H1 (cell line): ENCODE measurements at regions not wholly inside any gene's neighbourhood (a gene's known extent, or its start where the extent isn't known, plus 50 kb on each side); places are given as distances from the start of the nearest gene placed in this dataset.

ENCODE experiments used
- CTCF ChIA-PET: fragments of 300-600 bp; sonication (Branson Sonifier 250); formaldehyde crosslinking; loops from one replicate; lab custom pipeline; 2021; ENCODE audit not compliant: partially characterized antibody; lab: Charles Lee
- POLR2A ChIA-PET: fragments of 300-600 bp; sonication (Branson Sonifier 250); formaldehyde crosslinking; loops from one replicate; lab custom pipeline; 2021; ENCODE audit warnings: inconsistent platforms; ENCODE audit not compliant: partially characterized antibody; lab: Charles Lee
- DNase-seq, 2 experiments: peaks; one replicate each; pipeline versions ENCODE4 v3.0.0 to v3.0.0-alpha.2; 2010 to 2022; ENCODE audit warnings: low spot score in 2 of 2, low read depth in 1 of 2, mixed read lengths in 1 of 2
- FAIRE-seq: peaks from 2 replicates; lab custom pipeline; 2011; peaks lifted over from hg19 to GRCh38; lab: Jason Lieb, UNC
- H2AFZ ChIP-seq: 2 replicates; pipeline ENCODE4 v1.8.1; 2012; ENCODE audit warnings: low read length, inconsistent platforms
- H2AK5ac ChIP-seq: 2 replicates; pipeline ENCODE4 v1.6.1; 2013; ENCODE audit warnings: low read depth, low read length
- H2BK120ac ChIP-seq: replicated peaks from 2 replicates; pipeline ENCODE3; 2013; ENCODE audit warnings: low read depth, low read length, inconsistent platforms
- H2BK12ac ChIP-seq: 2 replicates; pipeline ENCODE4 v1.6.1; 2013; ENCODE audit warnings: low read depth, low read length
- H2BK15ac ChIP-seq: 2 replicates; pipeline ENCODE4 v1.6.1; 2013; ENCODE audit warnings: low read length
- H2BK20ac ChIP-seq: 2 replicates; pipeline ENCODE4 v1.6.1; 2013; ENCODE audit warnings: low read length
- H2BK5ac ChIP-seq: 2 replicates; pipeline ENCODE4 v1.6.1; 2013; ENCODE audit warnings: low read depth, low read length
- H3K14ac ChIP-seq: 2 replicates; pipeline ENCODE4 v1.6.1; 2013; ENCODE audit warnings: inconsistent platforms; ENCODE audit not compliant: insufficient read length
- H3K18ac ChIP-seq: 2 replicates; pipeline ENCODE4 v1.6.1; 2013; ENCODE audit warnings: low read length; ENCODE audit errors: extremely low read depth
- H3K23ac ChIP-seq: 2 replicates; pipeline ENCODE4 v1.6.1; 2013; ENCODE audit warnings: inconsistent platforms; ENCODE audit not compliant: insufficient read length
- H3K23me2 ChIP-seq: 2 replicates; pipeline ENCODE4 v1.6.1; 2013; ENCODE audit warnings: low read depth, low read length
- H3K27ac ChIP-seq: 2 replicates; pipeline ENCODE4 v1.6.1; 2011; ENCODE audit warnings: low read depth, low read length, inconsistent platforms
- H3K27me3 ChIP-seq, 4 experiments: replicated peaks in 1 of 4; 1 replicate in 1 of 4; 2 replicates in 3 of 4; pipeline versions ENCODE4 v1.6.1 to v1.8.1; 2011 to 2013; ENCODE audit warnings: low read length in 3 of 4, mild to moderate bottlenecking in 3 of 4, inconsistent platforms in 2 of 4, mixed read lengths in 2 of 4, moderate library complexity in 1 of 4; ENCODE audit not compliant: control insufficient read depth in 3 of 4, insufficient read depth in 3 of 4; ENCODE audit errors: extremely low read depth in 1 of 4
- H3K36me3 ChIP-seq, 4 experiments: 2 replicates each; pipeline versions ENCODE4 v1.6.1 to v1.8.1; 2011 to 2013; ENCODE audit warnings: mild to moderate bottlenecking in 4 of 4, low read length in 3 of 4, moderate library complexity in 2 of 4, control low read depth in 1 of 4, inconsistent platforms in 1 of 4; ENCODE audit not compliant: insufficient read depth in 4 of 4, control insufficient read depth in 2 of 4
- H3K4ac ChIP-seq: replicated peaks from 2 replicates; pipeline ENCODE3; 2013; ENCODE audit warnings: low read length, low read depth, mixed read lengths, inconsistent platforms; ENCODE audit not compliant: insufficient read length
- H3K4me1 ChIP-seq, 4 experiments: replicated peaks in 1 of 4; 1 replicate in 1 of 4; 2 replicates in 3 of 4; pipeline versions ENCODE4 v1.6.1 to v1.8.1; 2011 to 2013; ENCODE audit warnings: low read length in 3 of 4, inconsistent platforms in 2 of 4, mixed read lengths in 1 of 4; ENCODE audit not compliant: insufficient read depth in 4 of 4, control insufficient read depth in 3 of 4
- H3K4me2 ChIP-seq, 2 experiments: 2 replicates each; pipeline versions ENCODE4 v1.6.1 to v1.8.1; 2011 to 2013; ENCODE audit warnings: low read depth in 2 of 2, low read length in 2 of 2, control low read depth in 1 of 2, inconsistent platforms in 1 of 2, mild to moderate bottlenecking in 1 of 2; ENCODE audit not compliant: insufficient read depth in 1 of 2
- H3K4me3 ChIP-seq, 4 experiments: fragments of 200-600, 300-600 bp in 1 of 4; sonication (generic), shearing (Covaris generic), sonication (Bioruptor Twin) in 1 of 4; 2 replicates each; pipeline versions ENCODE4 v1.5.1 to v1.8.1; 2011 to 2016; ENCODE audit warnings: low read length in 4 of 4, low read depth in 3 of 4, control low read depth in 2 of 4, inconsistent platforms in 2 of 4, mild to moderate bottlenecking in 2 of 4, mixed read lengths in 1 of 4, moderate library complexity in 1 of 4; ENCODE audit not compliant: insufficient read depth in 2 of 4; ENCODE audit errors: extremely low read depth in 1 of 4
- H3K56ac ChIP-seq: replicated peaks from 2 replicates; pipeline ENCODE3; 2013; ENCODE audit warnings: low read depth, mild to moderate bottlenecking, mixed read lengths, low read length, inconsistent platforms; ENCODE audit not compliant: insufficient read length
- H3K79me1 ChIP-seq: 2 replicates; pipeline ENCODE4 v1.6.1; 2013; ENCODE audit warnings: low read depth, low read length, control low read depth
- H3K79me2 ChIP-seq, 2 experiments: 2 replicates each; pipeline versions ENCODE4 v1.6.1 to v1.8.1; 2012 to 2013; ENCODE audit warnings: low read length in 2 of 2, mild to moderate bottlenecking in 2 of 2, inconsistent platforms in 1 of 2; ENCODE audit not compliant: insufficient read depth in 2 of 2, control insufficient read depth in 1 of 2
- H3K9ac ChIP-seq, 4 experiments: replicated peaks in 1 of 4; 1 replicate in 1 of 4; 2 replicates in 3 of 4; pipeline versions ENCODE4 v1.6.1 to v1.8.1; 2011 to 2013; ENCODE audit warnings: low read depth in 3 of 4, low read length in 3 of 4, control low read depth in 2 of 4, mild to moderate bottlenecking in 2 of 4, moderate library complexity in 2 of 4, inconsistent platforms in 1 of 4; ENCODE audit errors: extremely low read depth in 1 of 4
- H3K9me3 ChIP-seq, 2 experiments: 2 replicates each; pipeline versions ENCODE4 v1.6.1 to v1.8.1; 2012 to 2013; ENCODE audit warnings: mild to moderate bottlenecking in 2 of 2, moderate library complexity in 2 of 2, control low read depth in 1 of 2, inconsistent platforms in 1 of 2, low read depth in 1 of 2, low read length in 1 of 2, mixed read lengths in 1 of 2; ENCODE audit not compliant: insufficient read depth in 2 of 2
- H4K20me1 ChIP-seq, 2 experiments: replicated peaks in 1 of 2; 2 replicates each; pipeline versions ENCODE3 to v1.8.1; 2011 to 2013; ENCODE audit warnings: inconsistent platforms in 2 of 2, low read length in 2 of 2, mild to moderate bottlenecking in 1 of 2; ENCODE audit not compliant: insufficient read depth in 2 of 2, control insufficient read depth in 1 of 2
- H4K5ac ChIP-seq: 2 replicates; pipeline ENCODE4 v1.6.1; 2013; ENCODE audit warnings: low read length, low read depth, mixed read lengths, inconsistent platforms; ENCODE audit not compliant: insufficient read length
- H4K8ac ChIP-seq: 2 replicates; pipeline ENCODE4 v1.8.0; 2013; ENCODE audit warnings: mild to moderate bottlenecking, moderate library complexity, low read length, inconsistent platforms; ENCODE audit not compliant: insufficient read depth; ENCODE audit errors: extremely low read depth
- H4K91ac ChIP-seq: replicated peaks from 2 replicates; pipeline ENCODE3; 2013; ENCODE audit warnings: low read length, mixed read lengths, inconsistent platforms; ENCODE audit not compliant: insufficient read length
- ATF3 ChIP-seq: IDR thresholded peaks from 2 replicates; pipeline ENCODE4 v1.6.1; 2011; ENCODE audit warnings: low read depth, mild to moderate bottlenecking, low read length; ENCODE audit not compliant: insufficient read depth
- EP300 ChIP-seq, 2 experiments: IDR thresholded peaks; 1 replicate in 1 of 2; 2 replicates in 1 of 2; pipeline ENCODE4 v1.6.1; 2011 to 2012; ENCODE audit warnings: low read depth in 2 of 2, low read length in 2 of 2, mild to moderate bottlenecking in 2 of 2, borderline replicate concordance in 1 of 2, inconsistent platforms in 1 of 2, moderate library complexity in 1 of 2
- ZNF274 ChIP-seq: IDR thresholded peaks from 2 replicates; pipeline ENCODE4 v1.7.0; 2012; ENCODE audit warnings: low read length, borderline replicate concordance; ENCODE audit errors: extremely low read depth
- WGBS, 2 experiments: shearing (Covaris generic) in 1 of 2; methylation state at CpG; one replicate each; pipeline versions ENCODE4 v1.1.6 to v1.1.7; 2013 to 2015; ENCODE audit warnings: low lambda C conversion rate in 2 of 2, mixed read lengths in 2 of 2, inconsistent platforms in 1 of 2, low coverage in 1 of 2, missing lambda C conversion rate in 1 of 2; ENCODE audit not compliant: insufficient replicate concordance in 2 of 2, insufficient coverage in 1 of 2, insufficient read length in 1 of 2; ENCODE audit errors: extremely low coverage in 1 of 2, missing lambda C conversion rate in 1 of 2; 5-methylcytosine and 5-hydroxymethylcytosine counted together

- Histone ChIP-seq H4K5ac (no peak overlapping the region), H3K56ac (no peak overlapping the region), H3K14ac (no peak overlapping the region), H2BK15ac (no peak overlapping the region), H3K4me3 (no peak overlapping the region), H2AFZ (no peak overlapping the region), H3K27ac (no peak overlapping the region), H4K20me1 (no peaks in the 10 kb centered on the region), H3K27me3 (no peaks in the 10 kb centered on the region), H3K79me1 (no peaks in the 10 kb centered on the region; the same call in 1 of the 2 replicates), H2BK20ac (no peak overlapping the region), H4K8ac (no peak overlapping the region), H3K23ac (no peak overlapping the region), H3K4me2 (no peak overlapping the region), H3K4ac (no peak overlapping the region), H3K36me3 (no peaks in the 10 kb centered on the region), H3K9me3 (no peaks in the 10 kb centered on the region), H3K23me2 (no peaks in the 10 kb centered on the region; the same call in 1 of the 2 replicates), H2BK12ac (no peak overlapping the region), H4K91ac (no peak overlapping the region), H2BK120ac (no peak overlapping the region), H3K9ac (no peak overlapping the region), H2BK5ac (no peak overlapping the region), H3K79me2 (no peaks in the 10 kb centered on the region), H3K18ac (no peak overlapping the region), H2AK5ac (no peak overlapping the region), H3K4me1 (no peaks in the 10 kb centered on the region; a peak in 1 of 7 replicates)
- 59% methylated on average over 1 of the region's 1 CpG; no CpG with 5 or more reads in 1 of the 2 experiments for WGBS, 2 experiments
- DNase-seq = no peak
- ChIA-PET POLR2A (no interaction called here), CTCF (no interaction called here)
- no peak for FAIRE-seq
- TF ChIP-seq EP300 (IDR thresholded peaks at IDR 0.05; ENCODE audit: borderline replicate concordance in 1 of 2, low read depth in 2 of 2, low read length in 2 of 2) (no peak), ZNF274 (no peak), ATF3 (no peak)
These were observed 468.3 kb downstream of the MEIS1 start for GRCh38 chr2:66903183-66903582.
